H1 (cell line): ENCODE measurements at regions not wholly inside any gene's neighbourhood (a gene's known extent, or its start where the extent isn't known, plus 50 kb on each side); places are given as distances from the start of the nearest gene placed in this dataset.

Source experiments
- CTCF ChIA-PET: fragments of 300-600 bp; sonication (Branson Sonifier 250); formaldehyde crosslinking; loops from one replicate; lab custom pipeline; 2021; ENCODE audit not compliant: partially characterized antibody; lab: Charles Lee
- POLR2A ChIA-PET: fragments of 300-600 bp; sonication (Branson Sonifier 250); formaldehyde crosslinking; loops from one replicate; lab custom pipeline; 2021; ENCODE audit warnings: inconsistent platforms; ENCODE audit not compliant: partially characterized antibody; lab: Charles Lee
- DNase-seq, 2 experiments: peaks; one replicate each; pipeline versions ENCODE4 v3.0.0 to v3.0.0-alpha.2; 2010 to 2022; ENCODE audit warnings: low spot score in 2 of 2, low read depth in 1 of 2, mixed read lengths in 1 of 2
- FAIRE-seq: peaks from 2 replicates; lab custom pipeline; 2011; peaks lifted over from hg19 to GRCh38; lab: Jason Lieb, UNC
- H2AFZ ChIP-seq: 2 replicates; pipeline ENCODE4 v1.8.1; 2012; ENCODE audit warnings: low read length, inconsistent platforms
- H2AK5ac ChIP-seq: 2 replicates; pipeline ENCODE4 v1.6.1; 2013; ENCODE audit warnings: low read depth, low read length
- H2BK120ac ChIP-seq: replicated peaks from 2 replicates; pipeline ENCODE3; 2013; ENCODE audit warnings: low read depth, low read length, inconsistent platforms
- H2BK12ac ChIP-seq: 2 replicates; pipeline ENCODE4 v1.6.1; 2013; ENCODE audit warnings: low read depth, low read length
- H2BK15ac ChIP-seq: 2 replicates; pipeline ENCODE4 v1.6.1; 2013; ENCODE audit warnings: low read length
- H2BK20ac ChIP-seq: 2 replicates; pipeline ENCODE4 v1.6.1; 2013; ENCODE audit warnings: low read length
- H2BK5ac ChIP-seq: 2 replicates; pipeline ENCODE4 v1.6.1; 2013; ENCODE audit warnings: low read depth, low read length
- H3K14ac ChIP-seq: 2 replicates; pipeline ENCODE4 v1.6.1; 2013; ENCODE audit warnings: inconsistent platforms; ENCODE audit not compliant: insufficient read length
- H3K18ac ChIP-seq: 2 replicates; pipeline ENCODE4 v1.6.1; 2013; ENCODE audit warnings: low read length; ENCODE audit errors: extremely low read depth
- H3K23ac ChIP-seq: 2 replicates; pipeline ENCODE4 v1.6.1; 2013; ENCODE audit warnings: inconsistent platforms; ENCODE audit not compliant: insufficient read length
- H3K23me2 ChIP-seq: 2 replicates; pipeline ENCODE4 v1.6.1; 2013; ENCODE audit warnings: low read depth, low read length
- H3K27ac ChIP-seq: 2 replicates; pipeline ENCODE4 v1.6.1; 2011; ENCODE audit warnings: low read depth, low read length, inconsistent platforms
- H3K27me3 ChIP-seq, 4 experiments: replicated peaks in 1 of 4; 1 replicate in 1 of 4; 2 replicates in 3 of 4; pipeline versions ENCODE4 v1.6.1 to v1.8.1; 2011 to 2013; ENCODE audit warnings: low read length in 3 of 4, mild to moderate bottlenecking in 3 of 4, inconsistent platforms in 2 of 4, mixed read lengths in 2 of 4, moderate library complexity in 1 of 4; ENCODE audit not compliant: control insufficient read depth in 3 of 4, insufficient read depth in 3 of 4; ENCODE audit errors: extremely low read depth in 1 of 4
- H3K36me3 ChIP-seq, 4 experiments: 2 replicates each; pipeline versions ENCODE4 v1.6.1 to v1.8.1; 2011 to 2013; ENCODE audit warnings: mild to moderate bottlenecking in 4 of 4, low read length in 3 of 4, moderate library complexity in 2 of 4, control low read depth in 1 of 4, inconsistent platforms in 1 of 4; ENCODE audit not compliant: insufficient read depth in 4 of 4, control insufficient read depth in 2 of 4
- H3K4ac ChIP-seq: replicated peaks from 2 replicates; pipeline ENCODE3; 2013; ENCODE audit warnings: low read length, low read depth, mixed read lengths, inconsistent platforms; ENCODE audit not compliant: insufficient read length
- H3K4me1 ChIP-seq, 4 experiments: replicated peaks in 1 of 4; 1 replicate in 1 of 4; 2 replicates in 3 of 4; pipeline versions ENCODE4 v1.6.1 to v1.8.1; 2011 to 2013; ENCODE audit warnings: low read length in 3 of 4, inconsistent platforms in 2 of 4, mixed read lengths in 1 of 4; ENCODE audit not compliant: insufficient read depth in 4 of 4, control insufficient read depth in 3 of 4
- H3K4me2 ChIP-seq, 2 experiments: 2 replicates each; pipeline versions ENCODE4 v1.6.1 to v1.8.1; 2011 to 2013; ENCODE audit warnings: low read depth in 2 of 2, low read length in 2 of 2, control low read depth in 1 of 2, inconsistent platforms in 1 of 2, mild to moderate bottlenecking in 1 of 2; ENCODE audit not compliant: insufficient read depth in 1 of 2
- H3K4me3 ChIP-seq, 4 experiments: fragments of 200-600, 300-600 bp in 1 of 4; sonication (generic), shearing (Covaris generic), sonication (Bioruptor Twin) in 1 of 4; 2 replicates each; pipeline versions ENCODE4 v1.5.1 to v1.8.1; 2011 to 2016; ENCODE audit warnings: low read length in 4 of 4, low read depth in 3 of 4, control low read depth in 2 of 4, inconsistent platforms in 2 of 4, mild to moderate bottlenecking in 2 of 4, mixed read lengths in 1 of 4, moderate library complexity in 1 of 4; ENCODE audit not compliant: insufficient read depth in 2 of 4; ENCODE audit errors: extremely low read depth in 1 of 4
- H3K56ac ChIP-seq: replicated peaks from 2 replicates; pipeline ENCODE3; 2013; ENCODE audit warnings: low read depth, mild to moderate bottlenecking, mixed read lengths, low read length, inconsistent platforms; ENCODE audit not compliant: insufficient read length
- H3K79me1 ChIP-seq: 2 replicates; pipeline ENCODE4 v1.6.1; 2013; ENCODE audit warnings: low read depth, low read length, control low read depth
- H3K79me2 ChIP-seq, 2 experiments: 2 replicates each; pipeline versions ENCODE4 v1.6.1 to v1.8.1; 2012 to 2013; ENCODE audit warnings: low read length in 2 of 2, mild to moderate bottlenecking in 2 of 2, inconsistent platforms in 1 of 2; ENCODE audit not compliant: insufficient read depth in 2 of 2, control insufficient read depth in 1 of 2
- H3K9ac ChIP-seq, 4 experiments: replicated peaks in 1 of 4; 1 replicate in 1 of 4; 2 replicates in 3 of 4; pipeline versions ENCODE4 v1.6.1 to v1.8.1; 2011 to 2013; ENCODE audit warnings: low read depth in 3 of 4, low read length in 3 of 4, control low read depth in 2 of 4, mild to moderate bottlenecking in 2 of 4, moderate library complexity in 2 of 4, inconsistent platforms in 1 of 4; ENCODE audit errors: extremely low read depth in 1 of 4
- H3K9me3 ChIP-seq, 2 experiments: 2 replicates each; pipeline versions ENCODE4 v1.6.1 to v1.8.1; 2012 to 2013; ENCODE audit warnings: mild to moderate bottlenecking in 2 of 2, moderate library complexity in 2 of 2, control low read depth in 1 of 2, inconsistent platforms in 1 of 2, low read depth in 1 of 2, low read length in 1 of 2, mixed read lengths in 1 of 2; ENCODE audit not compliant: insufficient read depth in 2 of 2
- H4K20me1 ChIP-seq, 2 experiments: replicated peaks in 1 of 2; 2 replicates each; pipeline versions ENCODE3 to v1.8.1; 2011 to 2013; ENCODE audit warnings: inconsistent platforms in 2 of 2, low read length in 2 of 2, mild to moderate bottlenecking in 1 of 2; ENCODE audit not compliant: insufficient read depth in 2 of 2, control insufficient read depth in 1 of 2
- H4K5ac ChIP-seq: 2 replicates; pipeline ENCODE4 v1.6.1; 2013; ENCODE audit warnings: low read length, low read depth, mixed read lengths, inconsistent platforms; ENCODE audit not compliant: insufficient read length
- H4K8ac ChIP-seq: 2 replicates; pipeline ENCODE4 v1.8.0; 2013; ENCODE audit warnings: mild to moderate bottlenecking, moderate library complexity, low read length, inconsistent platforms; ENCODE audit not compliant: insufficient read depth; ENCODE audit errors: extremely low read depth
- H4K91ac ChIP-seq: replicated peaks from 2 replicates; pipeline ENCODE3; 2013; ENCODE audit warnings: low read length, mixed read lengths, inconsistent platforms; ENCODE audit not compliant: insufficient read length
- CEBPB ChIP-seq: IDR thresholded peaks from 2 replicates; pipeline ENCODE4 v1.6.1; 2012; ENCODE audit warnings: low read depth, low read length
- MAFK ChIP-seq: IDR thresholded peaks from 2 replicates; pipeline ENCODE4 v1.6.1; 2012; ENCODE audit warnings: low read depth, mild to moderate bottlenecking, improper control_type of control experiment, low read length
- NANOG ChIP-seq: IDR thresholded peaks from 2 replicates; pipeline ENCODE4 v1.6.1; 2011; ENCODE audit warnings: low read length, low read depth, mild to moderate bottlenecking, inconsistent platforms; ENCODE audit not compliant: insufficient read depth, poor library complexity, severe bottlenecking
- SIX5 ChIP-seq: IDR thresholded peaks from 2 replicates; pipeline ENCODE4 v1.6.1; 2011; ENCODE audit warnings: mild to moderate bottlenecking, low read depth, low read length
- SP2 ChIP-seq: IDR thresholded peaks from 2 replicates; pipeline ENCODE4 v1.6.1; 2012; ENCODE audit warnings: mild to moderate bottlenecking, low read length, inconsistent platforms
- TAF1 ChIP-seq: IDR thresholded peaks from 2 replicates; pipeline ENCODE4 v1.6.1; 2011; ENCODE audit warnings: mild to moderate bottlenecking, low read depth, low read length
- TAF7 ChIP-seq: optimal IDR thresholded peaks from 2 replicates; pipeline ENCODE3; 2011; ENCODE audit warnings: low read depth, mild to moderate bottlenecking, inconsistent platforms, low read length, moderate library complexity, borderline replicate concordance
- WGBS, 2 experiments: shearing (Covaris generic) in 1 of 2; methylation state at CpG; one replicate each; pipeline versions ENCODE4 v1.1.6 to v1.1.7; 2013 to 2015; ENCODE audit warnings: low lambda C conversion rate in 2 of 2, mixed read lengths in 2 of 2, inconsistent platforms in 1 of 2, low coverage in 1 of 2, missing lambda C conversion rate in 1 of 2; ENCODE audit not compliant: insufficient replicate concordance in 2 of 2, insufficient coverage in 1 of 2, insufficient read length in 1 of 2; ENCODE audit errors: extremely low coverage in 1 of 2, missing lambda C conversion rate in 1 of 2; 5-methylcytosine and 5-hydroxymethylcytosine counted together
- TF ChIP-seq, protein P1 (sequence below): IDR thresholded peaks from 2 replicates; pipeline ENCODE4 v1.6.1; 2011; ENCODE audit warnings: low read length, improper control_type of control experiment

- no peak overlapping the region for H2BK5ac ChIP-seq
- H3K79me1 ChIP-seq = no peaks in the 10 kb centered on the region
- no peak for DNase-seq
- H3K27ac ChIP-seq = no peak overlapping the region
- H2BK12ac ChIP-seq = no peak overlapping the region
- no peaks in the 10 kb centered on the region for H3K9me3 ChIP-seq
- H3K4ac ChIP-seq = no peak overlapping the region
- ChIA-PET POLR2A (no interaction called here), CTCF (no interaction called here)
- no peak overlapping the region for H2BK120ac ChIP-seq
- no peak overlapping the region for H3K56ac ChIP-seq
- H3K4me3 ChIP-seq = no peak overlapping the region
- no peaks in the 10 kb centered on the region for H3K4me1 ChIP-seq
- H3K4me2 ChIP-seq = no peak overlapping the region
- no peaks in the 10 kb centered on the region for H3K23me2 ChIP-seq
- no peaks in the 10 kb centered on the region for H4K20me1 ChIP-seq
- TF ChIP-seq CEBPB (no peak), TAF7 (no peak), TAF1 (no peak), NANOG (no peak), SIX5 (no peak), MAFK (no peak), SP2 (no peak)
- TF ChIP-seq, protein P1, sequence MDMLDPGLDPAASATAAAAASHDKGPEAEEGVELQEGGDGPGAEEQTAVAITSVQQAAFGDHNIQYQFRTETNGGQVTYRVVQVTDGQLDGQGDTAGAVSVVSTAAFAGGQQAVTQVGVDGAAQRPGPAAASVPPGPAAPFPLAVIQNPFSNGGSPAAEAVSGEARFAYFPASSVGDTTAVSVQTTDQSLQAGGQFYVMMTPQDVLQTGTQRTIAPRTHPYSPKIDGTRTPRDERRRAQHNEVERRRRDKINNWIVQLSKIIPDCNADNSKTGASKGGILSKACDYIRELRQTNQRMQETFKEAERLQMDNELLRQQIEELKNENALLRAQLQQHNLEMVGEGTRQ = no peak
- no peak overlapping the region for H3K14ac ChIP-seq
- no peaks in the 10 kb centered on the region for H3K79me2 ChIP-seq
- H3K27me3 ChIP-seq = no peaks in the 10 kb centered on the region
- H3K9ac ChIP-seq = no peak overlapping the region
- H2AK5ac ChIP-seq = no peak overlapping the region
- H3K18ac ChIP-seq = no peak overlapping the region
- H3K23ac ChIP-seq = no peak overlapping the region
- H2BK15ac ChIP-seq = no peak overlapping the region
- no peak overlapping the region for H4K8ac ChIP-seq
- H2BK20ac ChIP-seq = no peak overlapping the region
- no peak overlapping the region for H4K5ac ChIP-seq
- H3K36me3 ChIP-seq = no peaks in the 10 kb centered on the region
- no peak overlapping the region for H4K91ac ChIP-seq
- FAIRE-seq = no peak
- 100% methylated on average over 1 of the region's 1 CpG; no CpG with 5 or more reads in 1 of the 2 experiments for WGBS, 2 experiments
- H2AFZ ChIP-seq = no peak overlapping the region
Observed at GRCh38 chr5:68398146-68398812, 182.7 kb downstream of the PIK3R1 start.
